ENCODE measurements at regions not wholly inside any gene's neighbourhood (a gene's known extent, or its start where the extent isn't known, plus 50 kb on each side); places are given as distances from the start of the nearest gene placed in this dataset.

- TF ChIP-seq EZH2 (IDR thresholded peaks at IDR 0.05) (no peak), RAD21 (IDR thresholded peaks at IDR 0.05; ENCODE audit: low read depth) (no peak), YY1 (IDR thresholded peaks at IDR 0.05; ENCODE audit: extremely low read depth, insufficient replicate concordance, low read depth, low read length) (no peak), ZFX (IDR thresholded peaks at IDR 0.05) (no peak), POLR2AphosphoS5 (IDR thresholded peaks at IDR 0.05; ENCODE audit: low read depth, low read length) (no peak), EGR1 (IDR thresholded peaks at IDR 0.05; ENCODE audit: low read depth) (no peak), ZBTB33 (IDR thresholded peaks at IDR 0.05; ENCODE audit: extremely low read depth, insufficient replicate concordance, low read length) (no peak), FOSL1 (IDR thresholded peaks at IDR 0.05; ENCODE audit: low read depth) (no peak), SIN3A (IDR thresholded peaks at IDR 0.05; ENCODE audit: low read depth) (no peak), TCF7L2 (IDR thresholded peaks at IDR 0.05; ENCODE audit: borderline replicate concordance, extremely low read depth, insufficient read depth, insufficient read length) (no peak), SP1 (IDR thresholded peaks at IDR 0.05; ENCODE audit: low read depth) (no peak), POLR2A (IDR thresholded peaks at IDR 0.05; ENCODE audit: borderline replicate concordance, extremely low read depth, insufficient read depth, insufficient read length) (no peak)
- TF ChIP-seq, protein P1, sequence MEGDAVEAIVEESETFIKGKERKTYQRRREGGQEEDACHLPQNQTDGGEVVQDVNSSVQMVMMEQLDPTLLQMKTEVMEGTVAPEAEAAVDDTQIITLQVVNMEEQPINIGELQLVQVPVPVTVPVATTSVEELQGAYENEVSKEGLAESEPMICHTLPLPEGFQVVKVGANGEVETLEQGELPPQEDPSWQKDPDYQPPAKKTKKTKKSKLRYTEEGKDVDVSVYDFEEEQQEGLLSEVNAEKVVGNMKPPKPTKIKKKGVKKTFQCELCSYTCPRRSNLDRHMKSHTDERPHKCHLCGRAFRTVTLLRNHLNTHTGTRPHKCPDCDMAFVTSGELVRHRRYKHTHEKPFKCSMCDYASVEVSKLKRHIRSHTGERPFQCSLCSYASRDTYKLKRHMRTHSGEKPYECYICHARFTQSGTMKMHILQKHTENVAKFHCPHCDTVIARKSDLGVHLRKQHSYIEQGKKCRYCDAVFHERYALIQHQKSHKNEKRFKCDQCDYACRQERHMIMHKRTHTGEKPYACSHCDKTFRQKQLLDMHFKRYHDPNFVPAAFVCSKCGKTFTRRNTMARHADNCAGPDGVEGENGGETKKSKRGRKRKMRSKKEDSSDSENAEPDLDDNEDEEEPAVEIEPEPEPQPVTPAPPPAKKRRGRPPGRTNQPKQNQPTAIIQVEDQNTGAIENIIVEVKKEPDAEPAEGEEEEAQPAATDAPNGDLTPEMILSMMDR (IDR thresholded peaks at IDR 0.05 in 2 of 3, conservative IDR thresholded peaks at IDR 0.05 in 1 of 3; ENCODE audit: borderline replicate concordance in 1 of 3, insufficient read depth in 1 of 3, low read depth in 2 of 3, low read length in 2 of 3): no peak
- TF ChIP-seq, protein P2, sequence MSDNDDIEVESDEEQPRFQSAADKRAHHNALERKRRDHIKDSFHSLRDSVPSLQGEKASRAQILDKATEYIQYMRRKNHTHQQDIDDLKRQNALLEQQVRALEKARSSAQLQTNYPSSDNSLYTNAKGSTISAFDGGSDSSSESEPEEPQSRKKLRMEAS (IDR thresholded peaks at IDR 0.05): no peak
These were observed 89.0 kb downstream of the NPAP1 start for GRCh38 chr15:24764375-24765171.
